ENCODE measurements at regions not wholly inside any gene's neighbourhood (a gene's known extent, or its start where the extent isn't known, plus 50 kb on each side); places are given as distances from the start of the nearest gene placed in this dataset.

GRCh38 chr13:84760956-84761355 lies 878.7 kb upstream of the SLITRK1 start:
- H3K9ac ChIP-seq (ENCODE audit: insufficient read depth, low read length): no peak overlapping the region
- H3K79me2 ChIP-seq (ENCODE audit: control insufficient read depth, insufficient read depth, low read length): no peaks in the 10 kb centered on the region
- H3K4me3 ChIP-seq (replicated peaks in 1 of 4; ENCODE audit: control extremely low read depth in 1 of 4, insufficient read depth in 1 of 4, low read depth in 3 of 4, low read length in 4 of 4): no peak overlapping the region
- no peaks in the 10 kb centered on the region for H3K4me1 ChIP-seq (ENCODE audit: control insufficient read depth, extremely low read depth, insufficient read depth, low read length)
- H4K20me1 ChIP-seq (ENCODE audit: control insufficient read depth, extremely low read depth, insufficient read depth, low read length): no peaks in the 10 kb centered on the region
- TF ChIP-seq EZH2 (IDR thresholded peaks at IDR 0.05; ENCODE audit: low read length, missing control alignments): no peak
- TF ChIP-seq, protein P1, sequence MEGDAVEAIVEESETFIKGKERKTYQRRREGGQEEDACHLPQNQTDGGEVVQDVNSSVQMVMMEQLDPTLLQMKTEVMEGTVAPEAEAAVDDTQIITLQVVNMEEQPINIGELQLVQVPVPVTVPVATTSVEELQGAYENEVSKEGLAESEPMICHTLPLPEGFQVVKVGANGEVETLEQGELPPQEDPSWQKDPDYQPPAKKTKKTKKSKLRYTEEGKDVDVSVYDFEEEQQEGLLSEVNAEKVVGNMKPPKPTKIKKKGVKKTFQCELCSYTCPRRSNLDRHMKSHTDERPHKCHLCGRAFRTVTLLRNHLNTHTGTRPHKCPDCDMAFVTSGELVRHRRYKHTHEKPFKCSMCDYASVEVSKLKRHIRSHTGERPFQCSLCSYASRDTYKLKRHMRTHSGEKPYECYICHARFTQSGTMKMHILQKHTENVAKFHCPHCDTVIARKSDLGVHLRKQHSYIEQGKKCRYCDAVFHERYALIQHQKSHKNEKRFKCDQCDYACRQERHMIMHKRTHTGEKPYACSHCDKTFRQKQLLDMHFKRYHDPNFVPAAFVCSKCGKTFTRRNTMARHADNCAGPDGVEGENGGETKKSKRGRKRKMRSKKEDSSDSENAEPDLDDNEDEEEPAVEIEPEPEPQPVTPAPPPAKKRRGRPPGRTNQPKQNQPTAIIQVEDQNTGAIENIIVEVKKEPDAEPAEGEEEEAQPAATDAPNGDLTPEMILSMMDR (conservative IDR thresholded peaks at IDR 0.05 in 1 of 2, IDR thresholded peaks at IDR 0.05 in 1 of 2; ENCODE audit: low read depth in 1 of 2, low read length in 2 of 2): no peak
- H3K27me3 ChIP-seq (ENCODE audit: control insufficient read depth, insufficient read depth, low read length): no peaks in the 10 kb centered on the region
- no peak overlapping the region for H2AFZ ChIP-seq (ENCODE audit: low read length)
- no peaks in the 10 kb centered on the region for H3K9me3 ChIP-seq (ENCODE audit: control insufficient read depth, insufficient read depth, low read depth, low read length)
- H3K27ac ChIP-seq (ENCODE audit: insufficient read depth, low read length): no peak overlapping the region
- no peaks in the 10 kb centered on the region for H3K36me3 ChIP-seq (ENCODE audit: control insufficient read depth, insufficient read depth, low read length)
- H3K4me2 ChIP-seq (ENCODE audit: extremely low read depth, insufficient read depth, low read length): no peak overlapping the region
- no peak for DNase-seq (ENCODE audit: low read depth in 2 of 2)

GRCh38 chr13:84749126-84749525 lies 866.9 kb upstream of the SLITRK1 start:
- TF ChIP-seq, protein P1 (conservative IDR thresholded peaks at IDR 0.05 in 1 of 2, IDR thresholded peaks at IDR 0.05 in 1 of 2; ENCODE audit: low read depth in 1 of 2, low read length in 2 of 2): no peak
- TF ChIP-seq EZH2 (IDR thresholded peaks at IDR 0.05; ENCODE audit: low read length, missing control alignments): no peak
- no peaks in the 10 kb centered on the region for H3K27me3 ChIP-seq (ENCODE audit: control insufficient read depth, insufficient read depth, low read length)
- no peaks in the 10 kb centered on the region for H3K9me3 ChIP-seq (ENCODE audit: control insufficient read depth, insufficient read depth, low read depth, low read length)
- no peak overlapping the region for H3K4me3 ChIP-seq (replicated peaks in 1 of 4; ENCODE audit: control extremely low read depth in 1 of 4, insufficient read depth in 1 of 4, low read depth in 3 of 4, low read length in 4 of 4)
- H3K4me1 ChIP-seq (ENCODE audit: control insufficient read depth, extremely low read depth, insufficient read depth, low read length): no peaks in the 10 kb centered on the region
- H3K79me2 ChIP-seq (ENCODE audit: control insufficient read depth, insufficient read depth, low read length): no peaks in the 10 kb centered on the region
- no peak overlapping the region for H3K9ac ChIP-seq (ENCODE audit: insufficient read depth, low read length)
- no peak overlapping the region for H2AFZ ChIP-seq (ENCODE audit: low read length)
- H3K4me2 ChIP-seq (ENCODE audit: extremely low read depth, insufficient read depth, low read length): no peak overlapping the region
- H4K20me1 ChIP-seq (ENCODE audit: control insufficient read depth, extremely low read depth, insufficient read depth, low read length): no peaks in the 10 kb centered on the region
- no peak overlapping the region for H3K27ac ChIP-seq (ENCODE audit: insufficient read depth, low read length)
- DNase-seq (ENCODE audit: low read depth in 2 of 2): no peak
- H3K36me3 ChIP-seq (ENCODE audit: control insufficient read depth, insufficient read depth, low read length): no peaks in the 10 kb centered on the region

- no peak overlapping the region for H3K4me3 ChIP-seq (replicated peaks in 1 of 4; ENCODE audit: control extremely low read depth in 1 of 4, insufficient read depth in 1 of 4, low read depth in 3 of 4, low read length in 4 of 4)
- no peaks in the 10 kb centered on the region for H4K20me1 ChIP-seq (ENCODE audit: control insufficient read depth, extremely low read depth, insufficient read depth, low read length)
- H3K4me2 ChIP-seq (ENCODE audit: extremely low read depth, insufficient read depth, low read length): no peak overlapping the region
- no peaks in the 10 kb centered on the region for H3K36me3 ChIP-seq (ENCODE audit: control insufficient read depth, insufficient read depth, low read length)
- no peak overlapping the region for H3K9ac ChIP-seq (ENCODE audit: insufficient read depth, low read length)
- H3K27me3 ChIP-seq (ENCODE audit: control insufficient read depth, insufficient read depth, low read length): no peaks in the 10 kb centered on the region
- TF ChIP-seq EZH2 (IDR thresholded peaks at IDR 0.05; ENCODE audit: low read length, missing control alignments): no peak
- TF ChIP-seq, protein P1 (conservative IDR thresholded peaks at IDR 0.05 in 1 of 2, IDR thresholded peaks at IDR 0.05 in 1 of 2; ENCODE audit: low read depth in 1 of 2, low read length in 2 of 2): no peak
- no peak for DNase-seq (ENCODE audit: low read depth in 2 of 2)
- no peaks in the 10 kb centered on the region for H3K79me2 ChIP-seq (ENCODE audit: control insufficient read depth, insufficient read depth, low read length)
- no peaks in the 10 kb centered on the region for H3K9me3 ChIP-seq (ENCODE audit: control insufficient read depth, insufficient read depth, low read depth, low read length)
- H3K27ac ChIP-seq (ENCODE audit: insufficient read depth, low read length): no peak overlapping the region
- no peak overlapping the region for H2AFZ ChIP-seq (ENCODE audit: low read length)
- no peaks in the 10 kb centered on the region for H3K4me1 ChIP-seq (ENCODE audit: control insufficient read depth, extremely low read depth, insufficient read depth, low read length)
Observed at GRCh38 chr13:84745051-84745551, 862.8 kb upstream of the SLITRK1 start.
